Ishikawa (cell line): ENCODE measurements at regions not wholly inside any gene's neighbourhood (a gene's known extent, or its start where the extent isn't known, plus 50 kb on each side); places are given as distances from the start of the nearest gene placed in this dataset.

Experiments
- EGR1 ChIP-seq: IDR thresholded peaks from 2 replicates; pipeline ENCODE4 v1.6.1; 2012
- EP300 ChIP-seq: IDR thresholded peaks from 2 replicates; pipeline ENCODE4 v1.6.1; 2012; ENCODE audit warnings: borderline replicate concordance
- FOXM1 ChIP-seq: IDR thresholded peaks from 2 replicates; pipeline ENCODE4 v1.6.1; 2012; ENCODE audit warnings: low read depth, borderline replicate concordance
- MAX ChIP-seq: IDR thresholded peaks from 2 replicates; pipeline ENCODE4 v1.6.1; 2012
- NFIC ChIP-seq: IDR thresholded peaks from 2 replicates; pipeline ENCODE4 v1.6.1; 2012
- RAD21 ChIP-seq: IDR thresholded peaks from 2 replicates; pipeline ENCODE4 v1.6.1; 2012; ENCODE audit warnings: low read depth
- REST ChIP-seq: IDR thresholded peaks from 2 replicates; pipeline ENCODE4 v1.6.1; 2012; ENCODE audit warnings: low read depth, mild to moderate bottlenecking
- TAF1 ChIP-seq: IDR thresholded peaks from 2 replicates; pipeline ENCODE4 v1.6.1; 2012; ENCODE audit warnings: low read depth, mild to moderate bottlenecking
- TEAD4 ChIP-seq: IDR thresholded peaks from 2 replicates; pipeline ENCODE4 v1.6.1; 2012
- USF1 ChIP-seq: IDR thresholded peaks from 2 replicates; pipeline ENCODE4 v1.6.1; 2012
- YY1 ChIP-seq: IDR thresholded peaks from 2 replicates; pipeline ENCODE4 v1.6.1; 2012; ENCODE audit warnings: low read depth
- ZBTB7A ChIP-seq: IDR thresholded peaks from 2 replicates; pipeline ENCODE4 v1.6.1; 2012; ENCODE audit warnings: low read depth

GRCh38 chr2:239499726-239500573, 99.1 kb upstream of the HDAC4 start:
- TF ChIP-seq YY1 (no peak), TAF1 (no peak), MAX (no peak), USF1 (no peak), EP300 (no peak), REST (no peak), ZBTB7A (no peak), NFIC (no peak), FOXM1 (no peak), EGR1 (no peak), TEAD4 (no peak), RAD21 (no peak)
